Lower leg skin (tissue), 4 donors: ENCODE measurements at regions not wholly inside any gene's neighbourhood (a gene's known extent, or its start where the extent isn't known, plus 50 kb on each side); places are given as distances from the start of the nearest gene placed in this dataset.

Experiments
- DNase-seq, 2 donors: peaks; one replicate each; pipeline ENCODE4 v3.0.0-alpha.2; 2019; ENCODE audit warnings: low spot score in 2 of 2
- H3K4me3 ChIP-seq: fragments of 200-600 bp; sonication (generic); 2 replicates; pipeline ENCODE4 v1.5.1; 2017; ENCODE audit warnings: mild to moderate bottlenecking, low read depth; ENCODE audit not compliant: poor library complexity, severe bottlenecking
- CTCF ChIP-seq, 3 donors: fragments of 450-650 bp; IDR thresholded peaks; one replicate each; pipeline ENCODE4 v1.5.1; 2016; ENCODE audit warnings: antibody characterized with exemption in 3 of 3, mild to moderate bottlenecking in 3 of 3, moderate library complexity in 2 of 3
- POLR2A ChIP-seq, 2 donors: fragments of 450-650 bp; IDR thresholded peaks; one replicate each; pipeline ENCODE4 v1.6.1; 2016 to 2017; ENCODE audit warnings: antibody characterized with exemption in 2 of 2, mild to moderate bottlenecking in 1 of 2, moderate library complexity in 1 of 2
- WGBS, 2 donors: methylation state at CpG; one replicate each; pipeline ENCODE4 v1.1.5; 2018; 5-methylcytosine and 5-hydroxymethylcytosine counted together
- intact Hi-C: fragments of 100-400 bp; cut with DNase I; formaldehyde crosslinking; loops from one replicate; pipeline ENCODE4 v1.15.0; 2023; ENCODE audit warnings: low total_unique reads

- intact Hi-C loops: no loop called here
- 80 to 86% methylated on average over 1 of the region's 1 CpG for WGBS, 2 donors
- TF ChIP-seq CTCF (IDR thresholded peaks at IDR 0.05) (no peak), POLR2A (IDR thresholded peaks at IDR 0.05) (no peak)
- H3K4me3 ChIP-seq: no peak overlapping the region
- no peak for DNase-seq
Observed at GRCh38 chr11:90564531-90564930, 341.7 kb upstream of the CHORDC1 start.

DNA sequence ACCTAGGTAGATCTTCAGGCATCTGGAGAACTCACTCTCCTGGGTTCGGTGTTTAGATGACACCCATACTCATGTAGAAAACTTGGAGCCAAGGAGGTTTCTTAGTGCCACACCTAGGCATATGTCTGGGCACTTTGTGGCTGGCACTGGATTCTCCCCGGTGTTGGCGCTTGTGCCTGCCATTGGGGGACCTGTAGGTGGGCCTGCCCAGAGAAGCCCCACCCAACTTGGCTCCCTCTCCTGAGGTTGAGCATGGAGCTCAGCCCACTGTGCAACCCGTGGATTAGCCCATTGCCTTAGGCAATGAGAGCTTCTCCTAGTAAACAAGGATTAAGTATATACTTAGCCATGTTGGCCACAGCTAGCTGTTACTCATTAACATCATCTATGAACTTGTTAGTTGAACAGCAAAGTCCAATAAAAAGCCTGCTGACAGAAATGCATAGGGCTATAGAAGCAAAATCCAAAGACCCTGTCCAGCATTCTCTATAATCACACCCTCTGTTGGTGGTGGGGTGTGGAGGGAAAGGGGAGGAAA is 335.5 kb upstream of the CHORDC1 start:
- intact Hi-C loops: no loop called here
- WGBS, 2 donors: 48 to 55% methylated on average over 4 of the region's 4 CpGs
- H3K4me3 ChIP-seq: no peak overlapping the region
- TF ChIP-seq POLR2A (IDR thresholded peaks at IDR 0.05) (no peak), CTCF (IDR thresholded peaks at IDR 0.05) (no peak)
- DNase-seq: peak; percentile 26 to 75

GRCh38 chr11:90556606-90557005 is 333.8 kb upstream of the CHORDC1 start:
- H3K4me3 ChIP-seq: no peak overlapping the region
- 40 to 58% methylated on average over 4 of the region's 4 CpGs for WGBS, 2 donors
- TF ChIP-seq CTCF (IDR thresholded peaks at IDR 0.05): no peak
- TF ChIP-seq POLR2A (IDR thresholded peaks at IDR 0.05): no peak
- no peak for DNase-seq
- intact Hi-C loops: no loop called here

- no peak for DNase-seq
- intact Hi-C loops: no loop called here
- no peak for TF ChIP-seq POLR2A (IDR thresholded peaks at IDR 0.05)
- TF ChIP-seq CTCF (IDR thresholded peaks at IDR 0.05): no peak
- WGBS, 2 donors: 63 to 64% methylated on average over 1 of the region's 1 CpG
- H3K4me3 ChIP-seq: no peak overlapping the region
Observed at GRCh38 chr11:90556026-90556425, 333.2 kb upstream of the CHORDC1 start.

- intact Hi-C loops: no loop called here
- H3K4me3 ChIP-seq: no peak overlapping the region
- 64 to 67% methylated on average over 2 of the region's 2 CpGs for WGBS, 2 donors
- no peak for DNase-seq
- no peak for TF ChIP-seq POLR2A (IDR thresholded peaks at IDR 0.05)
- no peak for TF ChIP-seq CTCF (IDR thresholded peaks at IDR 0.05)
Observed at GRCh38 chr11:90555477-90555876, 332.6 kb upstream of the CHORDC1 start.

DNA sequence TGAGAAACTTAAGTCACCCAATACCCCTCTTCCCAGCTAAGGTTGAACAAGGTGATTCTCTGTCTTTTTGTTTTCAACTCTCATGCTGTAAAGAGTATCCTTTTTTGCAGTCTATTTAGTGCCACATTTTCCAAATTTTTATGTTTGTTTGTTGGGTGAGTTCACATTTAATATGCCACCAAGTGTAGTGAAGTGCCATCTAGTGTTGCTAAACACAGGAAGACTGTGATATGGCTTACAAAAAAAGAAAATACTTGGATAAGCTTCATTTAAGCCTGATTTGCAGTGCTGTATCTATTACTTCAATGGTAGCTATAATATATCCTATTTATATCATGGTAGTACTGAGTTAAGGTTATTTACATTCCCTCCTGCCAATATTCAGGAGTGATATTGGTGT is 319.2 kb upstream of the CHORDC1 start:
- intact Hi-C loops: no loop called here
- H3K4me3 ChIP-seq: no peak overlapping the region
- TF ChIP-seq CTCF (IDR thresholded peaks at IDR 0.05) (no peak), POLR2A (IDR thresholded peaks at IDR 0.05) (no peak)
- DNase-seq: no peak
